HG03103 (cell line): ENCODE measurements at regions not wholly inside any gene's neighbourhood (a gene's known extent, or its start where the extent isn't known, plus 50 kb on each side); places are given as distances from the start of the nearest gene placed in this dataset.

Experiments
- ATAC-seq: cut with Tn5 transposase; IDR thresholded peaks from one replicate; pipeline ENCODE4 v1.9.1; 2021; ENCODE audit warnings: low read depth; ENCODE audit not compliant: unreplicated experiment

- ATAC-seq, result no peak
Measured at GRCh38 chr4:114280645-114281044, 301.2 kb upstream of the ARSJ start.

- no peak for ATAC-seq
Measured at GRCh38 chr4:114281164-114281960, 301.9 kb upstream of the ARSJ start.

GRCh38 chr4:114282937-114283336, 303.5 kb upstream of the ARSJ start:
- no peak for ATAC-seq

DNA sequence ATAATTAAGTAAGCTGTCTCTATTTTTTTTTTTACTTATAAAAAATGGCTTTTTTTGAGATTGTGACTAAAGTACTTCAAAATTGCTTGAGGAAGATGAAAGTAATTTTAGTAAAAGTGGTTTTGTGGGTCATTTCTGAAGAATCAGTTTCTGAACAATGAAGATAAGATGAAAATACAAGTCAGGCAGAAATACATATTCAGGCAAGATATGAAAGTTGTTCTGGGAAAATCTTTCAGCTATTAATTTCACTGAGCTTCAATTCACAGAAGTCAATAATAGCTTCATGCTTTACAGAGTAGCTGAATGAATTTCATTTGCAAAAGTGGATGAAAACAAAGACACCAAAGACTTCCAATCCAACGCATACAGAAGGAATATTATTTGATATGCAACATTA, 305.2 kb upstream of the ARSJ start:
- ATAC-seq, result no peak

DNA sequence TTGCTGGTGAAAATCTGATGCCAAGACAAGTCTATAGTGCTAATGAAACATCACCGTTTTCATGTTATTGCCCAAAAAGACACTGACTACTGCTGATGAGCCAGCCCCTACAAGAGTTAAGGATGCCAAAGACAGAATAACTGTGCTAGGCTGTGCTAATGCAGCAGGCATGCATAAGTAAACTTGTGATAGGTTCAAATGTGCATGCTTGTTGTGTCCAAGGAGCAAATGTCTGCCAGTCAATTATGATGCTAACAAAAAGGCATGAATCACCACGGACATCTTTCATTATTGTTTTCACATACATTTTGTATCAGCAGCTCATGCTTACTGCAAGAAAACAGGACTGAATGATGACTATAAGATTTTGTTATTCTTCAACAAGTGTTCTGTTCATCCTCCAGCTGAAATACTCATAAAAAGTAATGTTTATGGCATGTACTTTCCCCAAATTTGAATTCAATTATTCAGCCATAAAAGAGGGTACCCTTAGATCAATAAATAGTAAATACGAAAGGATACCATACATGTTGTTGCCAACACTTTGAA, 306.9 kb upstream of the ARSJ start:
- ATAC-seq, result no peak

GRCh38 chr4:114287079-114287696, 307.7 kb upstream of the ARSJ start:
- no peak for ATAC-seq

DNA sequence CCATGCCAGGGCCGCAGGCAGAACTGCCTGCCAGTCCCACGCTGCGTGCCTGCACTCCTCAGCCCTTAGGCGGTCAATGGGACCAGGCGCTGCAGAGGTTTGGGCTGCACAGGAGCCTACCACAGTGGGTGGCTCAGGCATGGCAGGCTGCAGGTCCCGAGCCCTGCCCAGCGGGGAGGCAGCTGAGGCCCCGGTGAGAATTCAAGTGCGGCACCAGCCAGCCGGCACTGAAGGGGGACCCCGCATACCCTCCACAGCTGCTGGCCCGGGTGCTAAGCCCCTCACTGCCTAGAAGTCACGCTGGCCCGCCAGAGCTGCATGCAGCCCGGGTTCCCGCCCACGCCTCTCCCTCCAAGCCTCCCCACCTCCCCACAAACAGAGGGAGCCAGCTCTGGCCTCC, 302.5 kb upstream of the UGT8 start:
- no peak for ATAC-seq

- no peak for ATAC-seq
Measured at GRCh38 chr4:114302472-114302871, 296.1 kb upstream of the UGT8 start.

GRCh38 chr4:114304046-114304445, 294.6 kb upstream of the UGT8 start:
- ATAC-seq, result no peak

DNA sequence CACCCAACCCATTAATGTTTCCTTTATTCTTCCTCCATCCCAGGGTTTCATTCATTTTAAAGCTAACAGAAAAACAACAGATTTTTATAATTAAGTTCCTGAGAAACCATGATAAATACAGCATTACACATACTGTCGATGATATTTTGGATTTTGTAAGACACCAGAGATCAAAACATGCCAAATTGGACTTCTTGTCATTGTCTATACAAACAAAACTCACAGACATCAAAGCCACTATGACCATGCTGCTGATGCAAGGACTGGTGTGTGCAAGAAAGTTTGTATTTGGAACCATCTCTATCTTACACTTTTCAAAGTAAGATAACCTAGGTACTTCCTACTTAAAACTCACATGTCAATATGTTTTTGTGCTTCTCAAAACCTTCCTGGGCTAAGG, 294.0 kb upstream of the UGT8 start:
- ATAC-seq, result no peak

GRCh38 chr4:114306946-114307345, 291.7 kb upstream of the UGT8 start:
- no peak for ATAC-seq

DNA sequence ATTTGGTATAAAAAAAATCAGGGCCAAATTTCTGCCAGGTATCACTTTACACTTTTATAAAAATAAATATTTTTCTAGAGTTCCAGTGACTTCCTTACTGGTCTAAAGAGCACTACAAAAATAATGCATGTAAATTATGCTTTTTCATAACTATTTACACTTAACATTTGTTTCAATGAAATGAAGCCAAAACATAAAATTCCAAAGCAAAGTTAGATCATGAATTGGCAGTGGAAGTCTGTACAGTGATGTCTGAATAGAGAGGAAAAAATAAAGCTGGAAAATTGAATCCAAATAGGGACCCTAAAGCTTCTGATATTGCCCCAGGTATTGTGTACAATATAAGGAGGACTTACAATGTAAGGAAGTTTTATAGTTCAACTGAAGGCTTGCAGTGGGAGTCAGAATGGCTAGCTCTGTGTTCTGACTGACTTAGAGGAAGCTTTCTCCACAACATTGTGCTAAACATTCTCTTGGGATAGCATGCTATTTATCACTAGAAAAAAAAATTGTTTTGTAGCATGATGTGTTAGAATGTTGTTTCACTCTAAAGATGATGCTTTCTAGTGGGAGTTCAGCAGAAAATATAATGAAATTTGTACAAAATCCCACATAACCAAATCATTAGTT, 288.2 kb upstream of the UGT8 start:
- ATAC-seq, result no peak

DNA sequence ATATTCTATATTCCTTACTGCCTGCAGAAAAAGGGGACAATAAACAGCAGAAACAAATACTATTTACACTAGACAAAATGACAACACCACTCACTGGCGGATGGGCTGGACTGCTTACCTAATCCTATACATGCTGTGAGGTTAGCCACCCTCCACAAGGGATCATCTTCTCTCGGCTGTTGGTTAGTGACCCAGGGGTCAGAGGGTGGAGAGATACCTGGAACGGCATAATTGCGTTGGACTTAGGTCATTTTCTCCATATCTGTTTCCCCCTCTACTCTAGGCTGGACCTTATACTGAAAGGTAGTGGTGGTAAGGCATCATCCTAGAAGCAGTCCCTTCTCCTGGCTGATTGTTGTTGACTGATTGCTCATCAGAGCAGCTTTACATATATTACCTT, 286.8 kb upstream of the UGT8 start:
- no peak for ATAC-seq

- no peak for ATAC-seq
Measured at GRCh38 chr4:114312338-114312737, 286.3 kb upstream of the UGT8 start.

GRCh38 chr4:114316789-114317188, 281.8 kb upstream of the UGT8 start:
- no peak for ATAC-seq

DNA sequence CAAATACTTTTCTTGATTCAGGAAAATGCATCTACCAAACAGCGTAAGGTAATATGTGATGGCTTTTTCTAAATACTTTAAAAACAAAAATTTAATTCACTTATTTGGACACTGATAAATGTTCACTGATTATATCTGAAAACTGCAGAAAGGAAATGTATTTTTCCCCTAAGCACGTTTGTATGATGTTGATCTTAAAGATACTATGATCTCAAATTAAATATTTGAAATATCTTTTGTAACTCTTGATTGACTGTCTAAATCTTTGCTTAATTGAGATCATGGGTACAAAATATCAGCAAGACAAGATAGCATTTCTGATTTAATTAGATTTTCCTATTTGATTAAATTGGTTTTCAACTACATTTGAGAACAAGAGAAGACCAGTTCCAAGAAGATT, 281.0 kb upstream of the UGT8 start:
- ATAC-seq, result no peak

DNA sequence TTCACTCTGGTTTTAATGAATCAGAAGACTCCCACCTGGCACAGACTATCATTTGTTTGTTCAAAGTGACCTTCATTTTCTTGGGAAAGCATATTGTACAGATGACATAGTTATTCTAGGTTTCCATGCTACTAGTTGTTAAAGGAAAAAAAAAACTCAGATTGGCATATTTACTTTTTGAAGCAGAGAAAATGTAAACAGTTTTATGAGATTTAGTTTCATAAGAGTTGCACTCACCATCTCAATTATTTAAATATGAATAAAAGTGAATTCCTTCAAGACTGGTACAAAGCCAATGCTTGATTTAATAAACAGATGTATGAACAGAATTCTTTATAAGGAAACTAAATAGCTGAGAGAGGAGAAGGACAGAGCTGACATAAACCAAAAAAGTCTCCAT, 280.3 kb upstream of the UGT8 start:
- ATAC-seq, result no peak

DNA sequence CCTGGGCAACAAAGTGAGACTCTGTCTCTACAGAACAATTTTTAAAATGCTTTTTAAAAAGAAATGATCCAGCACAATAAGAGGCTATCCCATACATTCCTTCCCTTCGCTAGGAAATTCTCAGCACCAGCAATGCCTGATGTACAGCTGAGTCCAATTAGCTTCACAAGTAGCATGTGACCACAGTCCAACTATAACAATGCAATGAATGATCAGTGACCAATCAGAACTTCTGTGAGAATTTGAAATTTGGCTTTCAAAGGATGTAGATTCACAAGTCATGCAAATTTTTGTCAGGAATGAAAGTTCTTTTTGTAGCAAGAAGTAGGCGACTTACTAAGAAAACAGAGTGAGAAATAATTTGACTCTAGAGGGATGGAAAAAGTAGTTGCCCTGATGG, 278.5 kb upstream of the UGT8 start:
- no peak for ATAC-seq

DNA sequence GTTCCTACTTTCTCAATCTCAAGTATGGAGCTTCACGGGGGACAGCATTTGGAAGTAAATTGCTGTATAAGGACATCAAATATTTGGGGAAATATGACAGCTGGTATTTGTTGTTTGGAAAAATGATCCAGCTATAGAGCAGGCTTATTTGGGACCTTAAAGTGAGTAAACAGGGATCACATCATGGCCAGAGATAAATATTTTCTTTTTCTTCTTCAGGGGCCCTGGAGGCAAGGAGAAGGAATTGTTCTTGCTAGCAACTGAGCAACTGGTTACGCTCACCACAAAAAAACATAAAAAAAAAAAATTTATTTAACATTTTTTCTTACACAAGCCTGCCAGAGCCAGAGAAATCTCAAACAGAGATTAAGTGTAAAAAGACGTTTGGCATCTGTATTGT, 277.2 kb upstream of the UGT8 start:
- no peak for ATAC-seq

GRCh38 chr4:114323841-114324240, 274.8 kb upstream of the UGT8 start:
- no peak for ATAC-seq

DNA sequence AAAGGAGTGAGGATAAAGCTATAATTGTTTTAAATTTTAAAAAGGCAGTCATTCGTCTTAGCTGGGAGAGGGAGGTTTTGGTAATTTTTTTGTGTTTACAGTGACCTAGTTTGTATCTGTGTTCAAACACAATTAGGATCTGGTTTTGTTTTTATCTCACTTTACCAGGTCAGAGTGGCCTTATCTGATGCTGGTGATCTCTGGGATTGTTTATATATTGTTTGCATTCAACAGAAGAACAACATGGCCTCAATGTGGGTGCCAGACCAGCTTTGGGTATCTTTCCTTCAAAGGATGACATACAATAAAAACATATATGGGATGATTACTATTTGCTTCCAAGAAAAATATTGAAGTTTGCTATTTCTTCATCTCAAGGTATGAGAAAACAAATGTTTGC, 272.2 kb upstream of the UGT8 start:
- ATAC-seq, result no peak

DNA sequence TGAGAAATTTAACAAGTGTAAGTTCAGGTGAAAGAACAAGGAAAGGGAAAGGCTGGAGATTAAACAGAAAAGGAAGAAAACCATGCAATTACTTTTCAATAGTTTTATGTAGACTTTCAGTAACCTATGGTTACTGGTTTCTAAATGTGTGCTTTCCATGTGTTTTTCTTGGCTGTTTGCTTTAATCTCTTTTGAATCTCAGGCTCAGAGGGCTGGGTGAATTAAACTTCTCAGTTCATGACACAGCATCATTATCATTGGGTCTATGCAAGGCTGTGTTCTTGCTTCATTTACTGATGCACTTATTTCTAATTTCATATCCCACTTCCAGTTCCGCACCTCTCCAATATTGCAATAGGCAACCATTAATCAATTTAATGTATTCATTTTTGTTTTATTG, 266.5 kb upstream of the UGT8 start:
- no peak for ATAC-seq
